Adrenal gland (tissue), 9 donors: ENCODE measurements at regions not wholly inside any gene's neighbourhood (a gene's known extent, or its start where the extent isn't known, plus 50 kb on each side); places are given as distances from the start of the nearest gene placed in this dataset.
A peak's percentile ranks its signal among the peaks of the same experiment; 100 is the strongest.

Source experiments
- DNase-seq, 7 donors: peaks; one replicate each; pipeline ENCODE4 v3.0.0-alpha.2; 2019 to 2020
- H3K27ac ChIP-seq, 5 donors: fragments of 200-600 bp; sonication (generic) in 4 of 5; 1 replicate in 3 of 5; 2 replicates in 2 of 5; pipeline versions ENCODE4 v1.5.1 to v1.8.0; 2016 to 2020; ENCODE audit warnings: mild to moderate bottlenecking in 1 of 5
- H3K27me3 ChIP-seq: fragments of 200-600 bp; 2 replicates; pipeline ENCODE4 v1.8.0; 2021
- H3K36me3 ChIP-seq, 2 donors: fragments of 200-600 bp; replicated peaks in 1 of 2; 1 replicate in 1 of 2; 2 replicates in 1 of 2; pipeline versions ENCODE4 v1.5.1 to v1.8.0; 2018 to 2022
- H3K4me1 ChIP-seq, 2 donors: fragments of 200-600 bp; replicated peaks in 1 of 2; 1 replicate in 1 of 2; 2 replicates in 1 of 2; pipeline versions ENCODE4 v1.5.1 to v1.8.0; 2018 to 2021
- H3K4me3 ChIP-seq, 4 donors: fragments of 200-600 bp; sonication (generic) in 3 of 4; one replicate each; pipeline ENCODE4 v1.5.1; 2016 to 2018
- H3K9me3 ChIP-seq, 3 donors: fragments of 200-600 bp; sonication (generic) in 1 of 3; replicated peaks in 1 of 3; 1 replicate in 2 of 3; 2 replicates in 1 of 3; pipeline versions ENCODE4 v1.5.1 to v1.8.0; 2016 to 2021
- CTCF ChIP-seq, 6 experiments: fragments of 450-650 bp in 4 of 6; fragments of 200-600 bp in 2 of 6; sonication (generic) in 1 of 6; IDR thresholded peaks; 1 replicate in 5 of 6; 2 replicates in 1 of 6; pipeline versions ENCODE4 v1.5.1 to v1.8.0; 2016 to 2021; ENCODE audit warnings: antibody characterized with exemption in 6 of 6, mild to moderate bottlenecking in 2 of 6, moderate library complexity in 1 of 6
- POLR2A ChIP-seq, 2 donors: fragments of 450-650 bp; IDR thresholded peaks; one replicate each; pipeline ENCODE4 v1.6.1; 2017; ENCODE audit warnings: antibody characterized with exemption in 2 of 2, mild to moderate bottlenecking in 2 of 2, moderate library complexity in 1 of 2
- WGBS, 4 donors: extraction: QIAGEN DNeasy Blood & Tissue Kit in 2 of 4; methylation state at CpG; one replicate each; pipeline versions ENCODE4 v1.1.5 to v1.1.7; 2013 to 2017; 5-methylcytosine and 5-hydroxymethylcytosine counted together
- intact Hi-C, 2 donors: fragments of 100-400 bp; cut with DNase I; formaldehyde crosslinking; loops; one replicate each; pipeline versions ENCODE4 v1.14.1 to v1.15.0; 2022 to 2023
- donor health status: healthy with polysubstance abuse.
- donor health status: Bipolar disorder and iron deficiency.
- donor health status: DM: yes; HTN: yes; CAD: no.
- donor health status: DM: no; HTN: no; CAD: no.
- donor health status: DM: no; HTN: no; CAD: no.

GRCh38 chr5:124522992-124523391, 223.4 kb downstream of the ZNF608 start:
- Histone ChIP-seq H3K9me3 (no peaks in the 10 kb centered on the region), H3K27me3 (no peaks in the 10 kb centered on the region), H3K4me1 (peaks cover 0 to 10% of the 10 kb centered on the region in 2 donors), H3K36me3 (no peaks in the 10 kb centered on the region), H3K27ac (no peak overlapping the region), H3K4me3 (no peak overlapping the region)
- no peak for TF ChIP-seq POLR2A (IDR thresholded peaks at IDR 0.05)
- TF ChIP-seq CTCF (IDR thresholded peaks at IDR 0.05): no peak
- intact Hi-C loops: no loop called here
- 61 to 83% (median 67%) methylated on average over 1 of the region's 1 CpG for WGBS, 4 donors
- DNase-seq: no peak

- H3K27me3 ChIP-seq: no peaks in the 10 kb centered on the region
- no peak for DNase-seq
- no peaks in the 10 kb centered on the region for H3K36me3 ChIP-seq
- H3K4me3 ChIP-seq: no peak overlapping the region
- TF ChIP-seq POLR2A (IDR thresholded peaks at IDR 0.05) (no peak), CTCF (IDR thresholded peaks at IDR 0.05) (no peak)
- H3K9me3 ChIP-seq: no peaks in the 10 kb centered on the region
- intact Hi-C loops: no loop called here
- 82 to 92% (median 87%) methylated on average over 11 to 34 of the region's 34 CpGs for WGBS, 4 donors
- H3K27ac ChIP-seq: no peak overlapping the region
- H3K4me1 ChIP-seq: peaks cover 0 to 10% of the 10 kb centered on the region in 2 donors
These were observed 224.8 kb downstream of the ZNF608 start for GRCh38 chr5:124521461-124522230.

GRCh38 chr5:124519396-124519795, 227.0 kb downstream of the ZNF608 start:
- no peaks in the 10 kb centered on the region for H3K9me3 ChIP-seq
- no peak for TF ChIP-seq POLR2A (IDR thresholded peaks at IDR 0.05)
- TF ChIP-seq CTCF (IDR thresholded peaks at IDR 0.05): no peak
- H3K27me3 ChIP-seq: no peaks in the 10 kb centered on the region
- H3K36me3 ChIP-seq: no peaks in the 10 kb centered on the region
- peaks cover 0 to 10% of the 10 kb centered on the region in 2 donors for H3K4me1 ChIP-seq
- H3K27ac ChIP-seq: no peak overlapping the region
- 34 to 58% (median 53%) methylated on average over 2 of the region's 2 CpGs for WGBS, 4 donors
- intact Hi-C loops: no loop called here
- H3K4me3 ChIP-seq: no peak overlapping the region
- DNase-seq: peak; percentile 21 to 79 (median 73)

GRCh38 chr5:124516567-124516966, 229.9 kb downstream of the ZNF608 start:
- 74 to 80% (median 78%) methylated on average over 2 of the region's 2 CpGs for WGBS, 4 donors
- Histone ChIP-seq H3K4me3 (no peak overlapping the region), H3K4me1 (peaks cover 0 to 10% of the 10 kb centered on the region in 2 donors), H3K36me3 (no peaks in the 10 kb centered on the region), H3K27ac (no peak overlapping the region), H3K9me3 (no peaks in the 10 kb centered on the region), H3K27me3 (no peaks in the 10 kb centered on the region)
- intact Hi-C loops: no loop called here
- no peak for DNase-seq
- TF ChIP-seq POLR2A (IDR thresholded peaks at IDR 0.05) (no peak), CTCF (IDR thresholded peaks at IDR 0.05) (no peak)
